HuH-7.5 (cell line): ENCODE measurements at regions not wholly inside any gene's neighbourhood (a gene's known extent, or its start where the extent isn't known, plus 50 kb on each side); places are given as distances from the start of the nearest gene placed in this dataset.

Experiments used
- DNase-seq: peaks from one replicate; pipeline ENCODE4 v3.0.0; 2011; ENCODE audit warnings: low spot score

DNA sequence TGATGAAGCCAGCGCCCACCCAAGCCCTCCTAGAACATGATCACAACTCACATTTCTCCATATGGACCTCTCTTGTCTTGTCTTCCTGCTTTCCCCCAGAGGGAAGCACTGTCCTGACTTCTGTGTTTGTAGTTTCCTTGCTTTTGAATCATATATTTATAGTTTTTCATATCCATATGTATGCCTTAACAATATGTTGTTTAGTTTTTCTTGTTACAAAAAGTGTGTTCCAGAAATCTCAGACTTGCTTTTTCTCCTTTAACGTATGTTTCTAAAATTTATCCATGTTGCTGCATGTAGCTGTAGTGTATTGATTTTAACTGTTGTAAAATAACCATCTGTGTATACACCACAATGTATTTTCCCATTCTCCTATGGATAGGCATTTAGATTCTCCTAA is 182.0 kb upstream of the SMIM23 start:
- DNase-seq, result no peak

DNA sequence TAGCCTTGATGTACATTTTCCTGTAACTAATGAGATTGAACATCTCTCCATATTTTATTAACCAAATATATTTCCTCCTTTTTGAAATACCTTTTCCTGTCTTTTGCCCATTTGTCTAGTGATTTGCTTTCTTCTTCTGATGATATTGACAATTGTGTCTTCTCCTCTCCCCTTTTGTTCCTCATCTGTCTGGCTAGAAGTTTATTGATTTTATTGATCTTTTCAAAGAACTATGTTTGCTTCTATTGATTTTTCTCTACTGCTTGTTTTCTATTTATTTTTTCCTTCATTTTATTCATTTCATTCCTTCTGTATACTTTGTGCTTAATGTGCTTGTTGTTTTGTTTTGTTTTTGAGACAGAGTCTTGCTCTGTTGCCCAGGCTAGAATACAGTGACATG is 181.4 kb upstream of the SMIM23 start:
- DNase-seq, result no peak

DNA sequence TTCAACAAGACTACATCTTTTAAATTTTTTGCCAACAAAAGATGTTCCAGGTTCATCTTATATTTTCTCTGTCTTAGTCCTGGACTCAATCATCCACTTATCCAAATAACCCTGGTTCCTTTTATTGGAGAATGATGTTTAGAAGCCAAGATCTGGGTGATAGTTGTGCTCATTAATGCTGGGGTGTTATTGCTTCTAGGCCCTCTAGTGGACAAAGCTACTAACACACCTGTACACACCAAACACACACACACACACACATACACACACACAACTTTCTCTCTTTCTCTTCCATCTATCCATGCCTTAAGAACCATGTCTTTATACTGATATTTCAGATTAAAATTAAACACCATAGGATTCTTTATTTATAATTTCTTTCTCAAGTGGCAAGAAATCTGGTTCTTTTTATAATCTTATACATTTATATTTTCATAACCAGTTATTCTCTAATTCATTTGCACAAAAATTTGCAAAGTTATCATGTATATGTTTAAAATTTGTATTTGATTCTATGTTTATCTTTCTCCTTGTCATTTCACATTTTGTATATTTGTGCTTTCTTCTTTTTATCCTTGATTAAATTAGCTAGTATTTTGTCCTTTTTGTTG is 179.1 kb upstream of the SMIM23 start:
- DNase-seq, result no peak

DNA sequence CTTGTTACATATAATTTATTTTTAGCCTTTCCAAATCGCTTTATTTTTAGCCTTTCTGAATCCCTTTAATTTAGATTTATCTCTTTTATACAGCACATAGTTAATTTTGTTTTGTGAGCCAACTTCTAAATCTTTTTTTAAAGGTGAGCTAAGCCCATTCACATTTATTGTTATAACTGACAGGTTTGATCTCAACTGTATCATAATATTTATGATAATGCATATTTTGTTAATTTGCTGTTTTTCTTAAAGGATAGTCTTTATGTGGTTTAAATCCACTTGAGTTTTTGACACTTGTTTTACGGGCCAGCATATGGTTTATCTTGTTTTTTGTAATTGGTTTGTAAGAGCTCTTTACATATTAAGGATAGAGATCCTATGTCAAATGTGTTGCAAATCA is 177.8 kb upstream of the SMIM23 start:
- no peak for DNase-seq

DNA sequence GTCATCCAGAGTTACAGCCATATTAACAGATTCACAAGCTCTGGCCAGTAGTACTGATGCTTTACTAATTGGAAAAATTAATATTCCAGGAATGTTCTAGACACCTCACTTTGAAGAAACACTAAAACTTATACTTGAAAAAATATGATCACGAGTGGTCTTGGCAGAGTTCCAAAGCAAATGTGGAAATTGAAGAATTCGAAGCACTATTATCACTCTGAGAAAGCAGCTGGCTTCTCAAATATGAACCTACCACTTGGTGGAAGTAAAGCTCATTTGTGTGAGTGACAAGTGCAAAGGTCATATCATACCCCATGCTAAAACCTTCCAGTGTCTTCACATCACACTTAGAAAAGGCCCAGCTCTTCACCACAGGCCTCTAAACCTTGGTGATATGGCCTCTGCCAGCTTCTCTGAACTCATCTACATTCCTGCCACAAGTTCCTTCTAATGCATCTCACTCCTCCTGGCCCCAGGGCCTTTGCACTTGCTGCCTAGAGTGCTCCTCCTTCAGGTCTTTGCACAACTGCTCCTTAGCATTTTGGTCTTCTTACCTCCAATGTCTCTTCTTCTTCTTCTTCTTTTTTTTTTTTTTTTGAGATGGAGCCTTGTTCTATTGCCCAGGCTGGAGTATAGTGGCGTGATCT is 175.7 kb upstream of the SMIM23 start:
- DNase-seq, result no peak

DNA sequence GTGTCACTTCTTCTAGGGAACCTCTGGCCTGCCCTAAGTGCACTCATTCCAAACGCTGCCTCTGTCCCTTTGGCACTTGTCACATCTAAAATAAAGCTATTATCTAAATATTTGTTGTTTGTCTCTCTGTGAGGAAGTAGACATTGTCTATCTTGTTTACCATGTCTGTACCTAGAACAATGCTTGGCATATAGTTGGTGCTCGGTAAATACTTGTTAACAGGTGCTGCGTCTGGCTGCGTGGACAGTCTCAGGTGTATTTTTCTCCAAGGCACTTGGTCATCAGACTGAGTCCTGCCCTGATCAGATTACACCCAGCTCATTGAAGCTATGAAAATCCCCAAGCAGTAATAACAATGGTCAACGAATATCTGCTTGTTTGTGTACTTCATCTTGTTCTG is 174.9 kb upstream of the SMIM23 start:
- DNase-seq, result no peak

DNA sequence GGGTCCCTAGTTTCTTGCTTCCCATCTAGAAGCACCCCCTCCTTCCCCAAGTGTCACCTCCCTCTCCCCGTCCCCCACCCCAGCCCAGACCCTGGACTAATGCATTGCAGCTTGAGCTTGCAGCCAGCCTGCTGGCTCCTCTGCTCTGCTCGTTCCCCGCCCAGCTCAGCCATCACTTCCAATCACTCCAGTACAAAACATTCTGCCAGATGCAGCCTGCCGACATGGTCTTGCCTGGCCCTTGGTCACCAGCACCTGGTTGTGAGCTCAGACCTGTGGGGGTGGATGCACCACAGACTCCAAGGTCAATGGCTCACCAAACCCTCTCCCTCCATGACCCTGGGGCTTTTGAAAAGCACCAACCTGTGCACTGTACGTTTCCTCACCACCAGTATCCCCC is 172.9 kb upstream of the SMIM23 start:
- no peak for DNase-seq

DNA sequence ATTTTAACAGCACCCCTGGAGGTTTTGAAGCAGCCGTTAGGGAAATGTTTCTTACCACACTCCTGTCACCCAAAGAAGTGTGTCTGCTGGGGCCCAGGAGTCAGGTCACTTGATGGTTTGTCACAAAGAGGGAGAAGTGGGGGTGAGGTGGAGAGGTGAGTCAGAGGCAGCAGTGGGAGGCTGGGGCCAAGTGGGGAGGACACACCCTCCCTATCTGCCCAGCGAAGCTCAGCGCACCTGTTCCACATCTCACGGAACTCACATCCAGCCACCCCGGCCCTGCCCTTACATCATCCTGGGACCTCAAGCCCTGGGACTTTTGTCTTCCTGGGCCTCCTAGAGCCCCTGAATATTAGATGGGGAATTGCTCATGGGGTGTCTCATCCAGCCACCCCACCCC is 171.1 kb upstream of the SMIM23 start:
- no peak for DNase-seq

DNA sequence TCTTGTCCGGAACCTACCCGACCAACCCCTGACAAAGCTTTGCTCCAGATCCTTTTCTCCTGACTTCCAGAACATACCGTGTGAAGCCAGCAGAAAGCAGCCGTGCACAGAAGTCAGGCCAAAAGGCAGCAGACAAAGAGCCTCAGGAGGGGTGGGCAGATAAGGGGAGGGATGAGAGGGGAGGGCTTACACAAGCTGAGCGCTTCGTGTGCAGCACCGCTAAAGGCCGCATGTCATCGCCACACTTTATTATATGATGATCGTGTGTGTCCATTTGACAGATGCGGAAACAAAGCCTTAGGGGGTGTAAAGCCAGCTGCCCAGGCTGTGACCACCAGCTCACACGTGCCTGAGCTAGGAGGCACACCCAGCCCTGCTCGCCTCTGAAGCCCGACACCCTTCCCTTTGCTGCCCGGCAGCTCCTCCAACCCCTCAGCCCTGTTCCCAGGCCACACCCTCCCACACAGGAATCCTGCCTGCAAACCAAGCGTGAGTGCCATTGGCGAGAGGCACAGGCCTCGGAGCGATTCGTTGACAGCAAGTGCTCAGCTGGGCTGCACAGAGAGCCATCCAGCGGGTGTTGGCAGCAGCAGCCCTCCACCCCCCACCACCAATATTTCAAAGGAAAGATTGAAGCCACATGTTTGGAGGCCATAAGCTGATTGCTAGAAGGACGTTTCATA is 170.5 kb upstream of the SMIM23 start:
- no peak for DNase-seq

DNA sequence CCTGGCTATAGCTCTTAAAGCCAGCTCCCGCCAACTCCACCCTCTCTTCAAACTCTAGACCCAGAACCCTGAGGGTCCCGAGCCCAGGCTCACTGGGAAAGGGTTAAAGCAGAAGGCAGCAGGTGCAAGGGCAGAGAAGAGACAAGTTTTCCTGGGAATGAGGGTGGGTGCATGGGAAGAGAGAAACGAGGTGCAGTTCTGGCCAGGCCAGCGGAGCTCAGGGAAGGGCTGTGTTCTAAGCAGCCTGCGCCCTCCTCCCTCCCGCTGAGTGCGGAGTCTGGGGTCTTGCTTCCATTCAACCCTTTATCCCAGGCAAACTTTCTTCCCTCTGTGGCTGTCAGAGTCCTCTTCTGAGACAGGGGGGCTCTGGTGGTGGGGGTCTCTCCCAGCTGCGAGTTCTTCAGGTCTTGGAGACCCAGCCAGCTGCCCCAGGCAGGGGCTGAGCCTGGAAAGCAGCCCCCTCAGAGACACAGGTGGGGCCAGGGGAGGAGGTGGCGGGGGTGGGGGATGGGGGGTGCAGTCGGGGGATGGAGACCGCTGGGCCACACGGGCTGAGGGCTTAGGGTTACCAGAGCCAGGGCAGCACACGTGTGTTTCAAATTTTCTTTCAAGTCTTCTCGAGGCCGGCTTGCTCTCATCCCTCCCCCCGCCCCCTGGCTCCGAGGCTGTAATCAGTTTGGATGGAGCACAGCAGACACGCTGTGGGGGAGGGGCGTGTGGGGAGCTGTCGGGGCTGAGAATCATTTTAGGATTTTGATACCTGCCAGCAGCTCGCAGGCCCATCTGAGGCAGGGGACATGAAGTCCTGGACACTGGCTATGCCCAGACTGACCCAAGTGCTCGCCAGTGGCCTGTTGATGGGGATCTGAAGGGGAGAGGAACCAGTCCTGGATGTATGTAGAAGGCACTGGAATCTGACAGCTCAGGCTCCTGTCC is 169.6 kb upstream of the SMIM23 start:
- no peak for DNase-seq

DNA sequence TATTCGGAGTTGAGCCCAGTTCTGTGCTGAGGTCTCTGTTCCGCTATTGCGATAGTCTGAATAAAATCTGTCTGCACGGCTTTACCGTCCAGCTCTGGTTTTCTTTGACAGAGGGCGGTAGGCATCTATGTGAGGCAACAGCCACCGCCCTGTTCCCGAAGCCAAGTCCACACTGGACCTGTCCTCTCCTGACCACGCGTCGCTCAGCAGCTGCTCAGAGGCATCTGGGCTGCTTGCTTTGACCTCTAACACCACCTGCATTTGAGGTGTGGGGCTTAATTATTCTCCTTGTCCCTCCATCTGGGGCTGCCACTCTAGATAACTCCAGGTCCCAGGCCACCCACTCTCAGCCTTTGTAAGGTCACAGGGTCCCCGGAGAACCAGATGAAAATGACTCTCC is 168.4 kb upstream of the SMIM23 start:
- no peak for DNase-seq

DNA sequence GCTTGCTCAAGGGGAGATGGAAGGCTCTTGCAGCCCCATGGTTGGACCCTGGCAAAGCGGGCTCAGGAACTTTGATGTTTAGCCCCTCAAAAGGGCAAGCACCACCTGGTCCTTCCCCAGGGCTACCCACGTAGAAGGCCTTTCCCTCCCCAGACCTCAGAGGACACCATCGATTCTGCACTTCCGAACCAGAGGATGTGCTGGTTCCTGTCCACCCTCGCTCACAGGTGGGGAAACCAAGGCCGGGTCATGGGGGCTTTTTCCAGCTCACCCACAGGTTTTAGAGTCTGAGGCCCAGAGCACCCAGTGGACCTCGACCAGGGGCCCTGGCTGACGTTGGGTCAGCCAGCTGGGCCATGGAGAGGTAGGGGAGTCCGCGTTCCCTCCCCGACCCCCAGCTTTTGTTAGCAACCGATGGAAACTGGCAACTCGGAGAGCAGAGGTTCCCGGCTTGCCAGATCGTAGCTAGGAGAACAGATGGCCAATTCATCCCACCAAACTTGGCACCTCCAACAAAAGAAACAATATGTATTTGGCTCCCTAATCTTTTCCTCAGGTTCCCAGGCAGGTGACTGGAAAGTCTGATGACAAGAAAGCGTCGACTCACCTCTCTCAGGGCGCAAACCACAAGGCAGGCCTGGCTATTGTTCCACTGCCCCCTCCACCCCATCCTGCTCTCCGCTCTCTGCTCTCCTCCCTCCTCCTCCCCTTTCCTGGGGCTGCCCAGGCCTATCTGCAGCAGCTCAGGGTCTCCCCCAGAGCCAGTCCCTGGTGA is 167.6 kb upstream of the SMIM23 start:
- DNase-seq, result no peak

DNA sequence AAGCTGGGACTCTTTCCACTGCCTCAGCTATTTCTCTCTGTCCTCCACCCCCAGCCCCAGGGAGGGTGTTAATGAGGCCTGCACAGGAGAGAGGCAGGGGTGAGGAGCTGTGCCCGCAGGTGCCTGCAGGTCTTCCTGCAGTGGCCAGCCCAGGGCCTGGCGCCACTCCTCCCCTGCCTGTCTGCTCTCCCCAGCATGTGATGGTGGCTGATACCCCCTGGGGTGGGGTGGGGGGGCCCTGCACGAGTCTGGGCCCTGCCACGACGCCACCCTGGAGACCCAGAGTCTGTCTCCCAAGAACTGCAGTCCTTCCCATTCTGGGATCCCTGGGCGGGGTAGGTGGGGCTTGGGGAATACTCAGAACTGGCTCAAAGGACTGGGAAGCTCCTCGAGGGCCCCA is 166.4 kb upstream of the SMIM23 start:
- no peak for DNase-seq

DNA sequence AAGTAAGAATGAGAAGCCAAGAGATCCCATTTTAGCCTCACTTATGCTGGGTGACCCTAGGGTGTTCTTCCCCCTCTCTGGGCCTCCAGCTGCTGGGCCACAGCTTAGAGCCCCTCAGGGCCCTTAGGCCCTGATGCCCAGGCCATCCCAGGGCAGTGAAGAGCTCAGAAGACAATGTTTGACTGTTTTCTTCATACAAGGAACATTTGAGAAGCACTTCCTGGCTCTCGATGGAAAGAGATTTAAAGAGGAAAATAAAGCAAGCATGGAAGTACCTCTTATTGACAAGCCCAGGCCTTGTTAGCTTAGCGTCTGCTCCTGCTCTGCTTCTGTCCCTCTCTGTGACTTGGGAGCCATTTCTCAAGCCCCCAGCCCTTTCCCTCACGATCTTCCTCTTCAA is 165.9 kb upstream of the SMIM23 start:
- no peak for DNase-seq

DNA sequence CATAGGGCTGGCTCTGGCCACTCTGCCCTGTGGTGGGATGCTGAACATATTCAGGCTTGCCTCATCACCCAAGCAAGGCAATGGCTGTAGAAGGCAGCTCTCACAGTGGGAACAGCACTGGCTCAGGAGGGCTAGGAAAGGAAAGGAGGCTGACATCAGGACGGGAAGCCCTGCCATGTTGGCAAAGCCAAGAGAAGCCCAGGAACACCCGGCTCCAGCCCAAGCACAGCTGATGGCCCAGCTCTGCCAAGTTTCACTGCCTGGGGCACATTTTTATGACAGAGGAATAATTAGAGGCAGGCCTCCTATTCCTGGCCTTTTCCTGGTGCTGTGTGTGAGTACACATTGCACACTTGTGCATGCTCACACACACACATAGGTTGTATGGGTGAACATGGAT is 163.6 kb upstream of the SMIM23 start:
- DNase-seq, result no peak

DNA sequence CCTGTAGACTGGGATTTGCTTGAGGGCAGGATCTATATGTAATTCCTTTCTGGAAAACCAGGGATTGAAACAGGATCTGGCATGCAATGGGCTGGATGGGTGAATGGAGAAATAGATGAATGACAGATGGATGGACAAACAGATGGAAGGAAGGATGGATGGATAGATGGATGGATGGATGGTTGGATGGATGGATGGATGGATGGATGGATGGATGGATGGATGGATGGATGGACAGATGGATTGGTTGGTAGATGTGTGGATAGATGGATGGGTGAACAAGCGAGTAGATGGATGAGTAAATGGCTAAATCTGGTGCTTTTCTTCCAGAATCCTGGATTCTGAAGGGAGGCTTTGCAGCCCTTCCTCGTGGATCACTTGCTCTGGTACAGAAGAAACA is 162.5 kb upstream of the SMIM23 start:
- DNase-seq, result no peak

DNA sequence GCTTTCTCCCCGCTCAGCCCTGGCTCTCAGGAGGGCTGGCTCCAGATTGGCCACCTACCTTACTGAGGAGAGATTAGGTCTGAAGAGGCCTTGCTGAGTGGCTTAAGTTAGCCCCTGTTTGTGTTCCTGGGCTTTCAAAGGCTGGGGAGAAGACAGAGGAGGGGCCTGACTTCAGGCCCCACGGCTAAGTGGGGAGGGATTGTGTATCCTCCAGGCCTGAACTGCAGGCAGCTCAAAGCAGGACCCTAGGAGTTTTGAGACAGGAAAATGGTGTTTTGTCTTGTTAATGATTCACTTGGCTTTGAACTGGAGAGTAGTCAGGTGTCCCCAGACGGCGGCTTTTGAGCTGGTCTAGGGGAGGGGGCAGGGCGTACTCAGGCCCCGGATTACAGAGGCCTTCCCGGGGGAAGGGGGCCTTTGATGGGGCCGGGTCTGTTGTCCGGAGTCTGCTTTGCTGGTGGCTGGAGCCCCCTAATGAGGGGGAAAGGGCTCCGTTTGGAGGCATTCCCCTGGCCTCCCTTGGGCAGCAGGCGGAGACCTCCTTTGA is 162.0 kb upstream of the SMIM23 start:
- DNase-seq, result peak; percentile 64

DNA sequence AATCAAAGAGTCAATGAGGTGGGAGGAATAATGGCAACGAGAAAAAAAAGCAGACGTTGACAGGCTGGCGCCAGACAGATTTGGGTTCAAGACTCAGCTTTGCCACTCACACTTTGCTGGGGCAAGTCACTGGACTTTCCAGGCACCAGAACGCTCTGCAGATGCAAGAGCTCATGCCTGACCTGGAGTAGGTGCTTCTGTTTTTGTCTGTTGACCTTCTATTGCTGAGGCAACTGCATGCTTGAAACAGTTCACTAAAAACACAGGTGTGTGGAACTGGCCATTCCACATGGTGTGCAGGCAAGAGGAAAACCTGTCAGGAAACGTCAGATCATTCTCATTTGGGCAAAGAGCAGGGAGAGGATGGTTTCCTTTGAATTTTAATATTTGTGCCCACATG is 161.2 kb upstream of the SMIM23 start:
- no peak for DNase-seq

DNA sequence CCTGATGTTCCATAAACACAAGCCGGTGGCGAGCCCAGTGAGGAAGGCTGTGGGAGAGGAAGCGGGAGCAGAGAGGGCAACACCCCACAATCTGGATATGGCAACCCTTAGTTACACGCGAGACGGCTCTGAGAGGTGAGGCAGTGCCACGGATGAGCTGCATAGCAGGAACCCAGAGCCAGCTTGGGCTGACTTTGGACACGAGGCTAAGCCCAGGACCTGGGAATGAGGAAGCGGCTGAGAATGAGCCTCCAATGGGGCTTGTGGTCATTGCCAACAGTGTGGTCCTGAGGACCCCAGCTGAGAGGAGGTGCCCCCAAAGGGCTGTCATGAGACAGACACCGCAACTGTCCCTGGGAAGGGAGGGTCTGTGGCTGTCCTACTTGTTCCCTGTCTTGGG is 160.0 kb upstream of the SMIM23 start:
- no peak for DNase-seq

DNA sequence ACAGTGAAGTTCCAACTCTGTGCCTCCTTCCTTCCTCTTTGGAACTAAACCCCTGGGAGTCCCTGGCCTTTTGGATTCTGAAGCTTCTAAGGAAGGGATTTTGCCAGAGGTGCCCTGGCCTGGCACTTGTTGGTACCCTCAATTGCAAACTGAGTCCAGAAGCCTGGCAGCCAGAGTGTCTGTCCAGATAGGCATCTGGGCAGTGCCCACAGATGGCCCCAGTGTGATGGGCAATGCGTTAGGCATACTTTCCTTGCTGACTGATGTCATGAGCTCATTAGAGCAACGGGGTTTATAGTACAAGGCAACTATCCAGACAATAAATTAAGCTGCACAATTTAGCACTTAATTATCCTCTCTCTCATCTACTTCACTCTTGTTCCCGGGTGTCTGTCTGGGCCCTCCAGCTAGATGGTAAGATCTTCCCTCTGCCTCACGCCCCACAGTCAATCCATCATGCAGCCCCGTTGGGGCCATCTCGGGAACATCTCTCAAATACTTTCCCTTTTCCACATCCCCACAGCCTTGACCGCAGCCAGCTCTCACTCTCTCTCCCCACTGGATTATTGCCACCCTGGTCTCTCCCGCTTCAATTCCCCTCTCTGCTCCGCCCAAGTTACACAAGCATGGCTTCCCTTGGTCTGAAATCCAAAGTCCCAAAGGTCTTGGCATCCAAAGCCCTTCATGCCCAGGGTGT is 157.5 kb upstream of the SMIM23 start:
- no peak for DNase-seq

DNA sequence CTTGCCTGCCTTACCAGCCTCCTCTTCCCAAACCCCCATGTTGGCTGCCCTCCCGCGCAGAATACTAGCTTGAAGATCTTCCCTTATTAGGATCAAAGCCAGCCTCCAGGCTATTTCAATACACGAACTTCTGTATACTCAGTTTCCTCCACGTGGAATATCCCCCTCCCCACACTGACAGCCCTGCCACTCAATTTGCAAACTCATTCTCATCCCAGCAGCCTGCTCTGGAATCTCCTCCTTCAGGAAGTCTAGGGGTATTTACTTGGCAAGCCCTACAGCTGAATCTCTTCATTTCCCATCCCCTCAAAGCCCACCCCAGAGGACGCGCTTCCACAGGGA is 157.0 kb upstream of the SMIM23 start:
- no peak for DNase-seq
